ENCODE measurements at regions not wholly inside any gene's neighbourhood (a gene's known extent, or its start where the extent isn't known, plus 50 kb on each side); places are given as distances from the start of the nearest gene placed in this dataset.
"Not testable (repeated sequence)": the region's sequence is repeated elsewhere in the genome, so short reads cannot be mapped to it uniquely, and the experiment has no call there.

DNA sequence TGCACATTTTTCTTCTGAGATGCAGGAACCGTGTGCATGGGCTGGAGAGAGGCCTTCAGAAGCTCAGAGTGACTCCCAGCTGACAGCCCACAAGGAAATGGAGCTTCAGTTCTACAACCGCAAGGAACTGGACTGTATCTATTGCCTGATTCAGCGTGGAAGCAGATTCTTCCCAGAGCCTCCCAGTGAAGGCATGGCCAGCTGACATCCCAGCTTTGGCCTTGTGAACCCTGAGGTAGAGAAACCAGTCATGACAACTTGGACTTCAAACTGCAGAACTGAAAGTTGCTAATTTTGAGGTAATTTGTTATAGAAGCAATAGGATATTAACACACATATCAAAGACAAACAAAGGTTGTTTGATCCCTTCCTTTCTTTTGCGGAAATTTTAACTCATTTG lies 94.3 kb upstream of the NOX3 start:
- no peak for DNase-seq (ENCODE audit: low read depth in 2 of 3, low spot score in 1 of 3)

DNA sequence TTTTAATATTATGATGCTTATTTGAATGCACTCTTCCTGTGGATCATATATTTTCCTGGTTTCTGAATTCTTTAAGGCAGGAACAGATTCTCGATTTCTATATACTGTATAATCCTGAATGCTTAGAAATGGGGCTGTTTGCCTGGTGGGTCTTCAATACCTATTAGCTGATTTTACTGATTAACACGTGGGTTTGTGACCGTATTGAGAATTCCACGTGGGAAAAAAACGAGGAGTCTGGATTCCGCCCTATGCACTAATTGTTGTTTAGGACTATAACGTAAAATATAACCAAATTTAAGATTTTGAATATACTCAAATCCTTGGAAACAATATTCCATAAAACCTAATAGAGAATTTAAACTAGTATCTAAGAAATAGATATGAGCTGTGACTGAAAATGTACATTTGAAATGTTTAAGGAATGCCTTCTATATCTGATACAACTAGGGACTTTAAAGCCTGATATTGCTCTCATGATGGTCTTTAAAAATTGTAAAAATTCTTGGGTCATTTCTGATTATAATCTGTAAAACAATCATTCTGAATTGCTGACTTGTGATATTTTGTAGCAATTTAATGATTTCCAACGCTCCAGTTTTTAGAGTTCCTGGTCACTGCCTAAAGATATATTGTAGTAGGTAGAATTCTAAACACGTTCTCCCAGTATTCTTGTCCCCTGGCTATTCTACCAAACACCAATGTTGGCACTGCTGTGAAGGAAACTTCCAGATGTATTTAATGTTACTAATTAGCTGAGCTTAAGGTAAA lies 93.6 kb upstream of the NOX3 start:
- no peak for DNase-seq (ENCODE audit: low read depth in 2 of 3, low spot score in 1 of 3)

DNA sequence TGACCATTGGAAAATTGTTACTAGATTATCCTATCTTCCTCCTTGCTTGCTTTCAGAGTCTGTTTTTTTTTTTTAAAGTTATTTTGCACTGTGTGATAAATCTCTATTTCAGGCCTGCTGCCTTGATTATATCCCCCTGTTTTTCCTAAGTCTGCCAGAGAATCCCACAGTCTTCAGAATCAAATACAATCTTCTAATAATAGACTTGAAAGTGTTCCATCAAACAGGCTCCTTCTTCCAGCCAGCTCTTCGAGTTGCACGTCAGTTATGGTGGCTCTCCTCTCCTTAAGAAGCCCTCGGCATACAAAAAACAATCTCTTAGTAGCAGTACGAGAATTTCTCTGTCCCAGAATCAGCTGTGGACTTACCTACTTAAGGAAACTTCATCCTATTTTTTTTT lies 92.9 kb upstream of the NOX3 start:
- DNase-seq (ENCODE audit: low read depth in 2 of 3, low spot score in 1 of 3) = no peak

DNA sequence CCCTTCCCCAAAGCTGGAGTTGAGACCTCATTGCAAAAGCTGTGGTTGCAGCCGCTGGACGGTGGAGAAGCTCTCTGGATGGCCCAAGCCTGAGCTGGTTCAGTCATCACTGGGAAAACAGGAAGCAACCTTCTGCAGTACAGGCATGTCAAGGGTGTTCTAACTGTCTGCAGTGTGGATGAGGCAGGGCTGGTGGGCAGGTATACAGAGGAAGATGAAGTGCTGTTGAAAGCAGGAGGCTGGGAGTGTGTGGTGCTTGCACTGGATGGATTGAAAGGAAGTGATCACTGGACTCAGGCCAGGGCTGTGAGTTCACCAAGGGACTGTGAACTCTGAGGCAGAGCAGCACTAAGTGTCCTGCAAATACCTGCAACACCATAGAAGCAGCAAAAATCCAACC lies 89.0 kb upstream of the NOX3 start:
- no peak for DNase-seq (ENCODE audit: low read depth in 2 of 3, low spot score in 1 of 3)

DNA sequence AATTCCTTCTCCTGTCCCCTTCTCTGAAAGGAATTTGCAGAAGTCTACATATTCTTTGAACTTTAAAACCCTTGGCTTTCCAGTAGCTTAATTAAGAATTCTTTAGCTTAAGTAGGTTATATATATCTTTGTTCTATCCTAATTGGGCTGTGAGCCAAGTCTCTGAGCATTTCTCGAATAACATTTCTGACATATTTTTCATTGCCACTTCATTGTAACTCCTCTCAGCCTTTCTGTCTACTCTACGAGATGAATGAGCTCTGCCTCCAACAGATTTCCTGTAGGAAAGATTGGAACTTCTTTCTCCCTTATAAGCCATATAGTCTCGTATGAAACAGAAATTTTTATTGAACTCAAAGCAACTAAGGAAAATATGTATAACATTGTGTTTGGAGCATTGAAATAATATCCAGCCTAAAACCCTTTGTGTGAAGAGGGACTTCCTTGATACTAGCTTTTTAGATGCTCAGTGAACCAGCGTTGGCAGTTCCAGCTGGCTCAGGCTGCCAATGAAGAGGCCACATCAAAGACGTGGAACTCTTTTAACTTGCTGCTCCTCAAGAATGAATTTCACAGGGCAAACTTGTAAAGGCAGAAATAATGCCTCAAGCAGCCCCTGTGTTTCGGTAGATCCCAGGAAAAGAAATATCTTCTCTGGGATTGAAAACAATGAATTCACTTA lies 87.7 kb upstream of the NOX3 start:
- DNase-seq (ENCODE audit: low read depth in 2 of 3, low spot score in 1 of 3) = no peak

DNA sequence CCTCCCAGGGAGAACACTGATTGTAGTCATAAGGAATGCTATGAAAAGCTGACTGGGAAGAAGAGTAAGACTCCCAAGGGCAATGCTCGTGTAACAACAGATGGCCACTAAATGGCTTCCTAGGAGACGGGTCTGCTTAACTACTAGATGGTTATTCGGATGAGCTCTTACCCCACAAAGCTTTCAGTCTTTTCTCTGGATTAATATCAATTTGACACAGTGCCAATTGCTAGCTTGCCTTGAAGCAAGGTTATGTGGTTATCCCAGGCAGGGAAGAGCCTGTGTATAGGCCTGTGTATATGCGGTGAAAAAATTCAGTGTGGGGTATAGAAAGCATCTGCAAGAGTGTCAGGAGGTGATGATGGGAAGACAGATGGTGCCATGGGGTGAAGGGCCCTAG lies 86.4 kb upstream of the NOX3 start:
- DNase-seq (ENCODE audit: low read depth in 2 of 3, low spot score in 1 of 3) = no peak

DNA sequence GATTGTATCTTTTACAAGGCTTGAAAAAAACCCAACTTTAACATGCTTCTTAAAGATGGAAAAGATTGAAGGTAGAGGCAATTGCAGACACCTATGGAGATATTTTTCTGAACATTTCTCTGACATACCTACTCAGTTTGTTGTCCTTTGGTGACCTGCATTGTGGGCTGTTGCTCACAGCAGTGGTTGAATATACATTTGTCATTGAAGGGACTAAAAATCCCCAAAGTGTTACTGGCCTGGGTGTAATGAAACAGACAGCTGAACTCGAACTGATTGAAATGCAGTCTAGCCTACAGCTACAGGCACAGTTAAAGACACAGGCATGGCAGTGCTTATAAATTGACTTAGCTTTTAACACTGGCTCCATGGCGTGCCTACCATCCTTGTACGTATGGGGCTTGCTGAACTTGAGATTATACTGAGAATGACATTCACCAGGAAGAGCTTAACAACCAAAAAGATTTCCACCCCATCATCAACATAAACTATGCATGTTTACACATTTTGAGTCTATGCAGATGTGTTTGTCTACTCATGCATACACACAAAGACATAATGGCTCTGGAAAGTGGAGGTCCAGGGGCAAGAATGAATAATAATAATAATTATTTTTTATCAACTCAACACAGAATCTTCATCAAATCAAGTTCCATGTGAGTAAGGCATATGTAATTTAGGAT lies 83.2 kb upstream of the NOX3 start:
- no peak for DNase-seq (ENCODE audit: low read depth in 2 of 3, low spot score in 1 of 3)

DNA sequence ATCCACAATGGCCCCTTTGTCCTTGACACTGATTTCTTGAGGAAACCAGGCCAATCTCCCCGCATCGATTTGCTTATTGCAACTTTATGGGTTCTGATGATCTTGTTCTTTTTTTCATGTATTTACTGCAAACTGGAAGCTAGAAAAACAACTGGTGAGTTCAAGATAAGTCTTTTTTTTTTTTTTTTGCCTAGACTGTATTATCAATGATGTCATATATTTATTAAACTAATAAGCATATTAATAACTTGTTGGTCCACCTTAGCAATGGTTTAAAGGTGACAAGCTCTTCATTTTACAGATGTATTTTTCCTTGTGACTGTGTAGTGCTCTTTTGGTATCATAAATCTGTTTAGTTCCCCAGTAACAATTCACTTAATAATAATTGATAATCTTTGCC lies 79.0 kb upstream of the NOX3 start:
- DNase-seq (ENCODE audit: low read depth in 2 of 3, low spot score in 1 of 3) = no peak

DNA sequence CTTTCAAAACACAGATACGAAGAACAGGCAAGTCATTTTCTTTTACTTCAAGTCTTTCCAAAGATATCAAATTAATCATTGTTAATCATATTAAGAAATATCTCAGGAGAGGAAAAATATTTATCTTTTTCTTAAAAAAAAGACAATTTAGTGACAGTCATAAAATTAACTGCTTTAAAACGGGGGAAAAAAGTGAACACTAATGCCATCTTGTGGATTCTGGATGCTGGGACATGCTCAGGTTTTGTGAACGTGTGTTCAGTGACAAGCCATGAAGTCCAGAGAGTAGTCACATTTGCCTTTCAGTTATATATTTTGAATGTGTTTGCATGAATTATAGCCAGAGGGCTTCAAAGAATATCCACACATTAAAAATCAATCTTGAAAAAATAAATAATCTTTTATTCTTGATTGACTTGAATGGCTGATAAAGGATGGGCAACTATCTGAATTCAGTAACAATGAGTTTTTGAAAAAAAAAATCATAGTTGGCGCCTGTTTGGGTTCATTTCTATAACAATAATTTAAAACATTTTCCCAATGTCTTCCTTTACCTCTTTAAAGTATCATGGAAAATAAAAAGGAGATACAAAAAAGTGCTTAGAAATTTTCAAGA lies 74.7 kb upstream of the NOX3 start:
- DNase-seq (ENCODE audit: low read depth in 2 of 3, low spot score in 1 of 3) = peak in 1 of 3 donors; percentile 21

DNA sequence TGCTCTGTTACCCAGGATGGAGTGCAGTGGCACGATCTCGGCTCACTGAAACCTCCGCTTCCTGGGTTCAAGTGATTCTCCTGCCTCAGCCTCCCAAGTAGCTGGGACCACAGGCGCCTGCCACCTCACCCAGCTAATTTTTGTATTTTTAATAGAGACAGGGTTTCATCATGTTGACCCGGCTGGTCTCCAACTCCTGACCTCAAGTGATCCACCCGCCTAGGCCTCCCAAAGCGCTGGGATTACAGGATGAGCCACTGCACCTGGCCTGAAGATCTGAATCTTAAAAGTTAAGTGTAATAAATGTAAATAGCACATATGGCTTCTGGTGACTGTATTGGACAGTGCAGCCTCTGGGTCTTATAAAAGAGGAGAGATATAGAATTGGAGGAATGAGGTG lies 74.2 kb upstream of the NOX3 start:
- DNase-seq (ENCODE audit: low read depth in 2 of 3, low spot score in 1 of 3) = not testable (repeated sequence)

DNA sequence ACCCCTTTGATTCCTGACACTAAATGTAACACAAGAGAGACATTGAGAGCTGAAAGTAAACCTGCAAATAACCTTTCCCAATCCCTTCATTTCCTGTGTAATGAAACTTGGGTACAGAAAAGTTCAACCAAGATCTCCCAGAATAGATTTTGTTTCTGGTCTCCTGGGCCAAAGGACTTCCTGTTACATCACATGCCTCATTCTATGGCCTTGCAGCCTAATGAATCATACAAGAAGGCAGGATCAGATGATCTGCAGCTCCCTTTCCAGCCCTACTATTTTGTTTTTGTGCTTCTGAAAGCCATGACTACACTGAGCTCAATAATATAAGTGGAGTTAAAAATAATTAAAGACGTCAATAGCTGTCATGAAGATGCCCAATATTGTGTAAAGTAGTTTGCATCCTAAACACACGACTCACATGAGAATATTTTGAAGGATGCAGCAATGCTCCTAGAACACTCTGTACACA lies 73.4 kb upstream of the NOX3 start:
- DNase-seq (ENCODE audit: low read depth in 2 of 3, low spot score in 1 of 3) = no peak

DNA sequence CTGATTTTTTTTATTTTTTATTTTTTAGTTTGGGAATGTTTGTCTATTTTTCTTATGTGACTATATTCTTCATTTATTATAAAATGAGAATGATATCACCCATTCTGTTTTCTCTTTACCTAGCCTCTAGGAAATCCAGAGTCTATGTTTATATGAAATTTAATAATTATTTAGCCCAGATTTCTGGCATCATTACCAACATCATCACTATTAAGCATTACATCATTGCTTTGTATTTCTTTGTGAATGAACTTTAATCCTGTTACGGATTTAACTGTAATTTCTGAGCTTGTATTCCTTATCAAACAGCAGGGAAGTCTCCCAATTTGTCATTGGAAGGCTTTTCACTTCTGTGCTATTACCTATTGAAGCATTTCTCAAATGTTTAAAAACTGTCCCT lies 72.7 kb upstream of the NOX3 start:
- DNase-seq (ENCODE audit: low read depth in 2 of 3, low spot score in 1 of 3) = no peak

DNA sequence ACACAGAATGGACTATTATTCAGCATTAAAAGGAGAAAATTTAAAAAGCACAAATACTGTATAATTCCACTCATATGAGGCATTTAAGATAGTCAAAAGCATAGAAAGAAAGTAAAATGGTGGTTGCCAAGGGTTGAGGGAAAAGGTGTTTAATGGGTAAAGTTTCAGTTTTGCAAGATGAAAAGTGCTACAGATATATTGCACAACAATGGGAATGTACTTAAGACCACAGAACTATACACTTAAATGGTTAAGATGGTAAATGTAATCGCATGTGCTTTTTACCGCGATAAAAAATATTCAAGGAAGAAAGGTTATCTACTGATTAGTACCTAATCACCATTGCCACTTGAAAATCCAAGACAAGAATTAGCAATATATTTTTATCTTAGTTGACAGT lies 71.8 kb upstream of the NOX3 start:
- no peak for DNase-seq (ENCODE audit: low read depth in 2 of 3, low spot score in 1 of 3)

DNA sequence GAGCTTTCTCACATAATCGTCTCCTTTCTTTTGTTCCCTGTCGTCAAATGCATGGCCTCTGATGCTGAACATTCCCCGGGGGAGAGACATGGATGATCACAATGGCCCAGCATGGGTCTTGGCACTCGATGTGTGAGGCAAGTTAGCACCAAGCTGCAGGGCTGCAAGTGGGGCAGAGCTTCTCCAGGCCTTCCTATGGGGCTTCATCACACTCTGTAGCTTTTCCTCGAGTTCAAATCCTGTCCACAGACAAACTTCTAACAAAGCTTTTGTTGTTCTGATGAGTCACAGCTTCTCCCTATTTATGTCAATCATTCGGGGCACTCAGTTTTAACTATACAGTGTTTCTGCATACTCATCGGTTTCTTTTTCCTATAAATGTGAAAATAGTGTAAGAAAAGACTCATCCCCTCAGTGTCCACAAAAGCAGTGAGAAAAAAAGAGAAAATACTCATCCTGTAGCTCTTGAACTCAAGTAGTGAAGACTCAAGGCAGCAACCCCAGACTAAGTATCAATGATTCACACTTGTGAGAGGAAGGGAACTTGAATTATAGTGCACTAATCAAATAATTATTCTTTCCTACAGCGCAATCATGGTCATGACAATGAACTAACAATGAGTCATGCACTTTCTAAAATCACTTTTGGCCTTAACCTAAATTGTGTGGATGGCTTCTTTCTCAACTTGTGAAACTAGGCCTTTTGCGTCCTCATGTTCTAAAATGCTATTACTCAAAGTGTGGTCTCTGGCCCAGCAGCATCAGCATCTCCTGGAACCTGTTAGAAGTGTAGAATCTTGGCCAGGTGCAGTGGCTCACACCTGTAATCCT lies 68.4 kb upstream of the NOX3 start:
- no peak for DNase-seq (ENCODE audit: low read depth in 2 of 3, low spot score in 1 of 3)

DNA sequence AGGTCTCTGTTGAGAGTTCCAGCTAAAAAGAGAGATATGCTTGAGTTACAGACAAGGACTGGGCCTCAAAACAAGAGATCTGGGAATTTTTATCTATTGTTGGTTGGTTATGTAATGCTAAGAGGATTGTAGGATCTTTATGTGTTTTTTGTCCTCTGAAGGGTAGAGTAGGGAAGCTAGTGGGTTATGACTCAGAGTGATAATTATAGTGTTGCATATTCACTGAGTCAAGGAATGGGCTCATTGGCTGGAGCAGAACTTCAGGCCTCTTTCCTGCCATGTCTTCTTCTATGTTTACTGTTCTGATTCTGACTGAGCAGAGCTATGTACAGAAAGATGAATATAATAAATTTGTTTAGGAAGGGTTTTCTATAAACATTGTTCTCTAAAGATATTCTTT lies 66.1 kb upstream of the NOX3 start:
- DNase-seq (ENCODE audit: low read depth in 2 of 3, low spot score in 1 of 3) = no peak

DNA sequence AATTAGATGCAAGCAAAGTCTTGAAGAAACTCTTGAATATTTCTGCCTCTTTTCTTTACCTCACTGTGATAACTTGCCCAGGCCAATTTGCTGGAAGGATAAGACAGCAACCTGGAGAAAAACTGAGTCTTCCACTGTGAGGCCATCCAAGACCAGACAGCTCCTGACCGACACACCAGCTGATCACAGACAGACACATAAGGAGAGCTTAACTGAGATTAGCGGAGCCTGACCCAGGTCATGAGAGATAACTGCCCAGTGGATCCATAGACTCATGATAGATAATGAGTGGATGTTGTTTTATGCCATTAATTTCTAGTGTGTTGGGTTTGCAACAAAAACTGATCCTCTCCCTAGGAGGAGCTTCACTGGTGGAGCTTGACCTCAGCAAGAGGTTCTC lies 64.4 kb upstream of the NOX3 start:
- DNase-seq (ENCODE audit: low read depth in 2 of 3, low spot score in 1 of 3) = no peak

DNA sequence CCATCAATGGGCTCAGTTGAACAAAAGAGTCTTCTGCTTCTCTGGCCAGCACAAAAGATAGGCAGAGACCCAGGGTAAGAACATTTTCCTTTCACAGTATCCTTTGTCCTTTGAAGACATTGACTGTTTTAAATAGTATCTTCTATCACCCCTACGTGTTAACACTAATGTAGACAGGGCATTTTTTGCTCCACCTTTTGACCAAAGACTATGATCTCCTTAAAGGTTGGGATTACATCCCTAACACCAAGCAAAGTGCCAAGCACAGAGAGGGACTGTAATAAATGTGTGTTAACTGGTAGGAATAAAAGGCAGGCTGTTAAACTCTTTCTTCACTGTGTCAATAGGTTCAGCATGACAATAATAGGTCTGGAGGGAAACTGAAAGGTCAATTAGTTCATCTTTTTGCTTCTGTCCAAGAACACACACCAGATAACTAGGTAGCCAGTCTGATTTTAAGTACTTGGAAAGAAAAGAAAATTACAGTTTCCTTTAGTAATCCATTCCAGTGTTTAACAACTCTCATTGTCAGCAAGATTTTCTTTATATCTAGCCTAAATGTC lies 63.6 kb upstream of the NOX3 start:
- DNase-seq (ENCODE audit: low read depth in 2 of 3, low spot score in 1 of 3) = no peak

DNA sequence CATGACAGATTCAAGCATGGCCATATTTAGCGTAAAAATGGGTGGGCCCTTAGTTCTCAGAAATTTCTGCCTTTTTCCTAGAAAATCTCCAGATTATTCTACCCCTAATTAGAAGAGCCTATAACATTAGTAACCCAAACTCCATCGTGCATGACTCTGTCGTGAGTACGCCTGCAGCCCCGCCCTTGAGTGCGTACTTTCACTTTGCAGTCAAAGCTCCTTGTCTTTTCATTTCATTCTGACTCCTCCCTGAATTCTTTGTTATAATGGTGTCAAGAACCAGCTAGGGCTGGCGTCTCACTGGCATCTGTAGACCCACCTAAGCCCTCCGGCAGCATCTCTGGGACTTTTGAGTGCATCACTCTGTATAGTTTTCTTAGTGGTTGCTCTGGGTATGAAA lies 61.7 kb upstream of the NOX3 start:
- no peak for DNase-seq (ENCODE audit: low read depth in 2 of 3, low spot score in 1 of 3)

DNA sequence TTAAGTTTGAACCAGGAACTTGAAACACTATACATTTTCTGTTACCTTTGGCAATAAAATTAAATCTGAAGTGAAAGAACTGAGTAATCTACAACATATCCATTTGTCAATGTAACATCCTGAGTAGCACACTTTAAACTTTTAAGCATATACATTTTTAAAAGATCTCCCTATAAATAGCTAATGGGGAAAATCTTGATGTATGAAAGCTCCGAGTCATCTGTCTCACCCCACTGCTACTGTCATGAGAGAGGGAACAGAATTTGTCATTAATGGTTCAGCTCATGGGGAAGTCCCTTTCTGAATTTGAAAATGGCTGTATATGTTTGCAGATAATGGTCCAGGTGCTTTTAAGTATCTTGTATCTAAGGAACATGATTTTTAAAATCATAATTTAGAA lies 55.2 kb upstream of the NOX3 start:
- DNase-seq (ENCODE audit: low read depth in 2 of 3, low spot score in 1 of 3) = no peak

DNA sequence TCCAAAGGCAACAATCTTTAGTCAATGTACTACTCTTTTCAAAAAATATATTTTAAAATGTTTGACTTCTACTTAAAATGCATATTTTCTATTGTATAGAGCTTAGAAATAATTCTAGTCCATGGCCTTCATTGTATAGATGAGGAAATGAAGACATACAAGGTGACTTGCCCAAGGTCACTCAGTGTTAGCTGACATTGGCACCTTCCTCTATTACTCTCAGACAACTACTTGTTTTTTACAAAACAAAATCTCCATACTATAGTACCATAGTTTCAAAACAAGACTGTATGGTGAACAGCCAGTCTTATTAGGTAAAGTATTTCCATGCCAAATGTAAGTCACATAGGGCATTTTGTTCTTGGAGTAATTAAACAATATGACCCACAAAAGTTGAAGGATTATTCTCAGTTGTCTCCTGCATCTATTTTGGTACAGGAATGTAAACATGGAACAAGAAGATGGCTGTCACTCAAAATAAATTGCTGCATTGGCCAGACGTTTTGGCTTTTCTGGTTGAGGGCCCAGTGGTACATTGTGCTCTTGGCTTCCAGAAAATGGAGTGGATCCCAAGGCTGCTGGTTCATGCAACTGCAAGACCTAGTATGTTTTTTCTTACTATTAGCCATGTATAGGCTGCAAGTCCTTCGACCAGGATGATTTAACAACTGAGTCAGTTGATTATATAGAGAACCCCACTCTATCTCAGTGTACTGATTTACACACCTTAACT lies 54.3 kb upstream of the NOX3 start:
- DNase-seq (ENCODE audit: low read depth in 2 of 3, low spot score in 1 of 3) = no peak

Data from stimulated activated CD4-positive, alpha-beta T cell treated with anti-CD3 and anti-CD28 coated beads, Interleukin-12 subunit alpha, Interleukin-12 subunit beta, amount 100 ng/mL, for 48 hours (primary cell).